Colonic mucosa (tissue), 4 donors: ENCODE measurements at regions not wholly inside any gene's neighbourhood (a gene's known extent, or its start where the extent isn't known, plus 50 kb on each side); places are given as distances from the start of the nearest gene placed in this dataset.

Experiments used
- DNase-seq: peaks from one replicate; pipeline ENCODE4 v3.0.0-alpha.2; 2020
- H3K27ac ChIP-seq: fragments of 200-600 bp; one replicate; pipeline ENCODE4 v1.8.0; 2021
- H3K27me3 ChIP-seq: fragments of 200-600 bp; one replicate; pipeline ENCODE4 v1.8.0; 2021
- H3K36me3 ChIP-seq: fragments of 200-600 bp; one replicate; pipeline ENCODE4 v1.8.0; 2021
- H3K4me1 ChIP-seq: fragments of 200-600 bp; one replicate; pipeline ENCODE4 v1.8.0; 2021; ENCODE audit warnings: mild to moderate bottlenecking
- H3K4me3 ChIP-seq: fragments of 200-600 bp; one replicate; pipeline ENCODE4 v1.8.0; 2021
- H3K9ac ChIP-seq, 2 donors: one replicate each; pipeline ENCODE4 v1.7.0; 2013; ENCODE audit warnings: control low read depth in 2 of 2, low read depth in 2 of 2, low read length in 2 of 2
- H3K9me3 ChIP-seq: fragments of 200-600 bp; one replicate; pipeline ENCODE4 v1.8.0; 2021
- CTCF ChIP-seq: fragments of 200-600 bp; IDR thresholded peaks from one replicate; pipeline ENCODE4 v1.8.0; 2022; ENCODE audit warnings: antibody characterized with exemption, mild to moderate bottlenecking
- intact Hi-C: fragments of 100-400 bp; cut with DNase I; formaldehyde crosslinking; loops from one replicate; pipeline ENCODE4 v1.14.1; 2022
- donor health status: healthy.
- donor health status: DM: no; HTN: no; CAD: no.
- donor health status: DM: no; HTN: no; CAD: no.

GRCh38 chr20:47936612-47937011 is 151.3 kb upstream of the SULF2 start:
- Histone ChIP-seq H3K27ac (no peak overlapping the region), H3K4me1 (no peaks in the 10 kb centered on the region), H3K9me3 (no peaks in the 10 kb centered on the region), H3K27me3 (no peaks in the 10 kb centered on the region), H3K9ac (no peak overlapping the region), H3K4me3 (no peak overlapping the region), H3K36me3 (no peaks in the 10 kb centered on the region)
- DNase-seq = no peak
- no peak for TF ChIP-seq CTCF
- intact Hi-C loops = no loop called here

GRCh38 chr20:47934761-47935160 is 149.5 kb upstream of the SULF2 start:
- Histone ChIP-seq H3K4me1 (no peaks in the 10 kb centered on the region), H3K27ac (no peak overlapping the region), H3K36me3 (no peaks in the 10 kb centered on the region), H3K4me3 (no peak overlapping the region), H3K9ac (no peak overlapping the region), H3K9me3 (no peaks in the 10 kb centered on the region), H3K27me3 (no peaks in the 10 kb centered on the region)
- intact Hi-C loops = no loop called here
- no peak for TF ChIP-seq CTCF
- no peak for DNase-seq

- Histone ChIP-seq H3K9ac (no peak overlapping the region), H3K27ac (no peak overlapping the region), H3K9me3 (no peaks in the 10 kb centered on the region), H3K4me1 (no peaks in the 10 kb centered on the region), H3K27me3 (no peaks in the 10 kb centered on the region), H3K4me3 (no peak overlapping the region), H3K36me3 (no peaks in the 10 kb centered on the region)
- no peak for TF ChIP-seq CTCF
- intact Hi-C loops = no loop called here
- DNase-seq = no peak
These were observed 146.2 kb upstream of the SULF2 start for GRCh38 chr20:47931443-47931842.

GRCh38 chr20:47931002-47931401 is 145.7 kb upstream of the SULF2 start:
- DNase-seq = no peak
- no peak overlapping the region for H3K9ac ChIP-seq
- no peak overlapping the region for H3K27ac ChIP-seq
- intact Hi-C loops = no loop called here
- no peaks in the 10 kb centered on the region for H3K36me3 ChIP-seq
- no peaks in the 10 kb centered on the region for H3K27me3 ChIP-seq
- H3K4me3 ChIP-seq = no peak overlapping the region
- H3K4me1 ChIP-seq = no peaks in the 10 kb centered on the region
- no peaks in the 10 kb centered on the region for H3K9me3 ChIP-seq
- no peak for TF ChIP-seq CTCF

- intact Hi-C loops = no loop called here
- Histone ChIP-seq H3K9me3 (no peaks in the 10 kb centered on the region), H3K9ac (no peak overlapping the region), H3K36me3 (no peaks in the 10 kb centered on the region), H3K27ac (no peak overlapping the region), H3K4me1 (no peaks in the 10 kb centered on the region), H3K4me3 (no peak overlapping the region), H3K27me3 (no peaks in the 10 kb centered on the region)
- no peak for TF ChIP-seq CTCF
- no peak for DNase-seq
These were observed 144.3 kb upstream of the SULF2 start for GRCh38 chr20:47929368-47930115.
